Stimulated activated CD8-positive, alpha-beta memory T cell treated with anti-CD3 and anti-CD28 coated beads, Interleukin-15, amount 100 ng/mL, for 1 hour (primary cell): ENCODE measurements at regions not wholly inside any gene's neighbourhood (a gene's known extent, or its start where the extent isn't known, plus 50 kb on each side); places are given as distances from the start of the nearest gene placed in this dataset.
A peak's percentile ranks its signal among the peaks of the same experiment; 100 is the strongest.

Experiments
- DNase-seq: peaks from one replicate; pipeline ENCODE4 v3.0.0-alpha.2; 2020; ENCODE audit warnings: low read depth

DNA sequence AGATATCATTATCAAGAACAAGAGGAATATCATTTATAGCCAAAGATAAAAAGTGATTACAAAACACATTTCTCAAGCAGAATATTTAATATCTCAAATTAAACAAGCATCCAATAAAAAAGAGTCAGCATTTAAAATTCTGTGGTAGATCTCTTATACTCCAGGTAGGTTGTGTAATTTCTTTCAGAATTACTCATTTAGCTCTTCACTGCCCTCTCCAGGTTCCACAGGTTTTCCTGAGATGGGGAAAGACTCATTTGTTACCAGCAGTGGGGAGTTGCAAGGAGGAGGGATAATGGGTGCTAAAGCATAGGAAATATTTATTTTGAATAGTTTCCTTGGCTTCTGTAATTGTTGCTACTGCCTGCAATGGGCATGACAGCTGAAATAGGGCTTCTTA is 83.1 kb upstream of the RASGRP1 start:
- no peak for DNase-seq

DNA sequence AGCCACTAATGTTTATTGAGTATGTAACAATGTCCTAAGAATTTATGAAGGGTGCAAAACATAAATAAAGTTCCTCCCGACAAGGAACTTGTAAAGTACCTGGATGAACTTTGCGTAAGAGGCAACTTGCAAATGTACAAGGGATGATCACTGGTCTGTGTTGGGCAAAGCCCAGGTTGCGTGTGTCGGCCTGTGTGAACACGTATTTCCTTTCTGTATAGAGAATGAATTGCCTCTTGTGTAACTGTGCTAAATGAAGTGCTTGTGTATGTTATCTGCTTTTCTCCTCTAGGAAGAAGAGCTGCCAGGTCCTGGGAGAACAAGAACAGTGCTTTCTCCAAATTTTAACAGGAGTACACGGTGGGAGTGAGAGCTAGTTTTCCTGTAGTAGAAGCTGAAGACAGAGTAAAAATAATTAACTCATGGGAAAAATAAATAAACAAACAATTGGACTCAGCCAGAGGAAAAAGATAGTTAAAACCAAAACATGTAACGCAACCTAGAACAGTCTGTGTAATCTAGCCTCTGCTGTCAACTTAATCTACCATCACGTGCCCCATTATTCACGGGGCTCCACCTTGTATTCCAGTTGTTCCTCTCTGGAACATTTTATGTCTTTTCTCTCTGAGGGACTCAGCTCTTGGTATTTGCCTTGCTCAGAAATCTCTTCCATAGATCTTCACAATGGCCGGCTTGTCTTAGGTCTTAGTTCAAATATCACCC is 83.7 kb upstream of the RASGRP1 start:
- no peak for DNase-seq

DNA sequence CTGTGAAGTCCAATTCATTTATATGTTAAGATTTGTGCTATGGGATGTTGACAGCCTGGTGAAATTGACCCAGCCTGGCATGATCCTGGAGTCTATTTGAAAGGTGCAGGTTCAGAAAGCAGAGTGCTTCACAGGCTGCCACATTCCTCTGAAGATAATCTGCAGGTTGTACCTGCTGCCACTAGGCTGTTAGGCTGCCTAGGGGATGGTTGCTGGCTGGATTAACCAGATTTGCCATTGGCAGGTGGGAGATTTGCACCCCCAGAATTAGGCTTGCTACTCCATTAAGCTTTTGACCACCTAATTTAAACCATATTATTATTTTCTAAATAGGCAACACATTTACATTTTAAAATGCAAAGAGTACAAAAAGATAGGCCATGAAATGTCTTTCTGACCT is 85.8 kb upstream of the RASGRP1 start:
- DNase-seq = no peak

DNA sequence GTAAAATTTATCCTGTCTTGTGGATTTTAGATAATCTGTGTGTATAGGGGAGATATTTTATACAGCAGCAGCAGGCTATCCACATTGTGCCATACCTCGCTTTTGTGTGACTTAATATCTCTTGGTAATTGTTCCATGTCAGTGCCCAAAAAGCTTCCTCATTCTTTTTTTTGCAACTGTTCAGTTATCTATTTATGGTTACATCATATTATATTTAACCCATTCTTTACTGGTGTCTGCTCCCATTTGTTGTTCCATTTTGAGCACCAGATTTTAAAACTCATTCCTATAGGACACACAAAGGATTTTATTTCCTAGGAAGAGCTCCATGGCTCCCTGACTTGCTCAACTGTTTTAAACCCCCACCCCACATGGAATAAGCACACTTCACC is 86.3 kb upstream of the RASGRP1 start:
- DNase-seq = no peak

DNA sequence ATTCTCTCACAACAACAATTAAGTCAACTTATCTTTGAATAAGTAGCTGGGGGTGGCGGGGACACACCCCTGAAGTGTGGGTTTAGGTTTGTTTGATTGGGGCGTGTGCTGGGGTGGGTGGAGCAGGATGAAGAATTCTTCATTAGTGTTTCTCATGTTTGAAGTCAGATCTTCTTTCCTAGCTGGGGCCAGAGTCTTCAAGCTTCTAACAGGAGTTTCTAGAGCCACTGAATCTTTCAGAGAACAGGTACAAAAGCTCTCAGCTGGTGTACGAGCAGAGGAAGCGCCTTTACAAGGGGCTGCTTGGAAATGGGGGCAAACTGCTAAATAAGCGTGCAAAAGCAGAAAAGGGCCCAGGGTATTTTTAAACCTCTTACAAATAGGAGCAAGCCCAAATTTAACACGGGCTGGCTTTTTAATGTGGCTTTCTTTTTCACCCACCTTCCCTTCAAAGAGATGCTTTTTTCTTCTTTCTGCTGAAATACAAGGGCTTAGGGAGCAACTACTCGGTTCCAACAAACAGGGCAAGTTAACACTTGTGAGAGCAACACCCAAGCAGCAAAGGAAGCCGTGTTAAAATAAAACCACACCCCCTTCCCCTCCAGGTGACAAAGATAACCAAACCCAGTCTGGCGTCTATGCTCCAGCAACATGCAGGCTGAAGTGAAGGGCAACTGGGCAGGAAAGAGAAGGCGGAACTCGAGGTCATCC is 86.9 kb upstream of the RASGRP1 start:
- DNase-seq = peak; percentile 19

DNA sequence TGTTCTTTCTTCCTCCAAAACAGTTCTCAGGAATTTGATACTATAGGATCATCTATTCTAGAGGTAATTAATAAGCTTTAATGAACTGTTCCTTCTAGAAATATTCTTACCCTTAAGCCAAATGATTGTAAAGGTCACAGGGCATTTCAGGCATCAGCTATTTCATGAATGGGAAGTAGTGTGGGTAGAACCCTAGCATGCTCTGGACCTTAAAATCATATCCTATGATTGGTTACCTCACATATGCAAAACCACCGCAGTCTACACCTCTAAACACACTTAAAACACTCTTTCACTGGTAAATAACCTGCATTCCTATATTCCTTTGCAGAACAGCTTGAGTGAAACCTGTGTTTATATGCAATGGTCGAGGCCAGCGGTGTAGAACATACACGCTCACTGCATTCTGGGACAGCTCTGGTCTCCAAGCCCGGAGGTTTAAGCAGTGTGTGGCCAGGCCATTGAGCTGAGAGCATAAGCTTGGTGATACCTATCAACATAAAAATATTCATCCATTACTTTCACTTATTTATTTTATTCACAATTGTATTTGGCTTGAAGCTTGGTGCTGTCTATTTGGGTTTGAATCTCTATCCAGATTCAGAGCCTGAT is 87.7 kb upstream of the RASGRP1 start:
- no peak for DNase-seq

DNA sequence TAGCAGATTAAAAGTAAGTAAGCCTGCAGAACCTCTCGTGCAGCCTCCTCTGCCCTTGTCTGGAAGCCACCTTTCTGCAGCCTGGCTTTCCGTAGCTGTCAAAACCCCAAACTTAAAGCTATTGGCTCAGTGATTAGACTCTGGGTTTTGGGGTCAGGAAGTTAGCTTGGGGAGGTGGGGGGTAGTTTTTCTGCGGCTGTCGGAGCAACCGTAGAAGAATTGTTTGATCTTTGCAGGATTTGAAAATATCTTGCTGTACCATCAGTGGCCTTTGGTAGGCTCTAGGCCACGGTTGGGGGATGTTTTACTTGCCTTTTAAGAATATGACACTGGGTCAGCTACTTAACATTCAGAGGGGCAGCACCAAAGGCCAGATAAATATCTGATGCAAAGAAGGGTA is 88.4 kb upstream of the RASGRP1 start:
- peak; percentile 52 for DNase-seq

DNA sequence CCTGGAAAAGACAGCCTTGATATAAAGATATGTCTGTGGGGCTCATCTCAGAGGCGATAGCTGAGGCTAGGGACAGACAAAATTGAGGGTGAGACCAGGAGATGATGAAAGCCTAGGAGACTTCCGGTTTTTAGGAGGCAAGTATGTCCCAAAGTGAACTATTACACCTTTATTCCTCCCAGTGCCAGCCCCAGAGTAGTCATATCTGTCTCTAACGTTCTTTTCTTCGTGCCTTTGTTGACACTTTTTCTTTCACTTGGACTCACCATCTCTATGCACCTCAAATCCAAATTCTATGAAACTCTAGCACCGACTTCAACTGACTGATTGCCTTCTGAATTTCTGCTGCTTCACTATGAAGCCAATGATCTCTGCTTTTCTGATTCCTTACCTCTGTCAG is 93.8 kb upstream of the RASGRP1 start:
- DNase-seq = no peak

DNA sequence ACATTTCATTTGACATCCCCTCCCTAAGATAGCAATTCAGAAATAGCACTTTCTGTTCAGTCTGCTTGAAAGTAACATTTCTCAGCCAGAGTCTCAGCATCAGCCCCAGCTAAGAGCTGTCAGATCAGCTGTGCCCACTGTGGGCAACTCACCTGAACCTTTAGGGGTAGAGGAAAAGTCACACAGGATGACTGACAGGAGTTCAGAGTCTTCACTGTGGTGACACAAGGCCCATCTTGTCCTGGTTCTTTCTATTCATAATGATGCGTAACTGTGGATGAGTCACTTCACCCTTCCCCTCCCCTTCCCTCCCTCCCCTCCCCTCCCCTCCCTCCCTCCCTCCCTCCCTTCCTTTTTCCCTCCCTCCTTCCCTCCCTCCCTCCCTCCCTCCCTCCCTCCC is 96.1 kb upstream of the RASGRP1 start:
- no peak for DNase-seq

DNA sequence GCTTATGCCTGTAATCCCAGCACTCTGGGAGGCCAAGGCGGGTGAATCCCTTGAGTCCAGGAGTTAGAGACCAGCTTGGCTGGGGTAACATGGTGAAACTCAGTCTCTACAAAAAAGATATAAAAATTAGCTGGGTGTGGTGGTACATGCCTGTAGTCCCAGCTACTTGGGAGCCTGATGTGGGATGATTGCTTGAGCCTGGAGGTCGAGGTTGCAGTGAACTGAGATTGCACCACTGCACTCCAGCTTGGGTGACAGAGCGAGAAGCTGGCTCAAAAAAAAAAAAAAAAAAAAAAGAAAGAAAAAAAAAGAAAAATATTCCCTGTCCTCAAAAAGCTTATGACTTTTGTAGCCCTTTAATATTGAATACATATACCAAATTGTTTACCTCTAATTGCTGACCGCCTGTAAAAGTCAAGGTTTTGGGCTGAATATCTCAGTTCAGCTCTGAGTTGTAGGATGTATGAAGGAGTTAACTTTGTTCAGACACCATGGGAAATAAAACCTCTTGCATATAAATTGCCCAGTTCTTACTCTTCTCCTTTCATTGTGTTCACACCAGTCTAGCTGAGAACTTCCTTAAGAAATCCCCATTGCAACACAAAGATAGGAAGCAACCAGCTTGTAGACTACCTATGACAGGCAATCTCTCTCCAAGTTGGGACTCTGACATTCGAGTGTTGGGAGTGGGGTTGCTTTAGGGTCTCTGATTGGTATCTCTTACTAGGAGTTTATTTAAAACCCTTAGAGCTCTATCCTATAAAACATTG is 97.6 kb upstream of the RASGRP1 start:
- DNase-seq = no peak

DNA sequence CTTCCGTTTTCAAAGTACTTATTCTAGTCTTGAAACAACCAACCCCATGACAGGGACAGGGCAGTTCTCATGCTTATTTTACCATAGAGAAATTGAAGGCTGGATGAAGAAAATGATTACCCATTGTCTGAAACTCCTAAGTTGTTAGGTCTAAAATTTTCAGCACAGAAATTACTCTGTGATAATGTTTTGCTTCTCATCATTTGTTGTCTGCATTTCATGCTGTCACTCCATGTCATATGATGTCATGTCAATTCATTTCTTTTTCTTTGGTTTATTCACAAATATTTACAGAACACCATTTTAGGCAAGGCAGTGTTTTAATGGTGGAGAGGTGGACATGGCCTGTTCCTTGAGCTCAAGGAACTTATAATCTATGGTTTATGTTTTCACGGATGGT is 98.2 kb upstream of the RASGRP1 start:
- DNase-seq = no peak

DNA sequence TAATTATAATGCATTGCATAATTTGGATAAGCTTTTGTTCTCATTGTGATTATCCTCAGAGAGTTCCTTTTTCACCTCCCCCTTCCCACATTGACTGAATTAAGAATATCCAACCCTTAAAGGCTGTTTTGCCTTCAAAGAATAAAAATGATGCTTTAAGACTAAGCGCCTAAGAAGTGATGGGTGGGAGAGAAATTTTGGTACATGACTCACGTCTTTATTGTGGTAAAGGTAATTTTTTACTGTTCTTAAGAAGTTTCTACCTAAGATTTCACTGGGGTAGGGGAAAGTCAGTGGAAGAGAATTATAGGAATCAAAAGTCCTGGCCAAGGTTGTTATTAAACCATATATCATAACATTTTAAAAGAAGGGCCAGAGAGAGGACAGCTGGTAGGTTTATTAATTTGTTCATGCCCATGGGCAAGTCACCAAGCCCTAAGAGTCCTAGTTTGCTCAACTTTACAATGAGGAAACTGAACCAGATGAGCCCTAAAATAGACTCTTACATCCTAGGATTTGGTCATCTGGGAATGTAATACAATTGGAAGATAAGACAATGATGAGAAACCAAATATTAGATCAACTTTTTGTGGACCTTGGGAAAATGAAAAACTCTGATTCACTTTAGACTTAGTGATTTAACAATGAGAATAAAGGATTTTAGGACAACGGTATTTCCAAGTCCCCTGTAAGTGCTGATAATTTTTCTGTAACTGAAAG is 101.1 kb upstream of the RASGRP1 start:
- no peak for DNase-seq

DNA sequence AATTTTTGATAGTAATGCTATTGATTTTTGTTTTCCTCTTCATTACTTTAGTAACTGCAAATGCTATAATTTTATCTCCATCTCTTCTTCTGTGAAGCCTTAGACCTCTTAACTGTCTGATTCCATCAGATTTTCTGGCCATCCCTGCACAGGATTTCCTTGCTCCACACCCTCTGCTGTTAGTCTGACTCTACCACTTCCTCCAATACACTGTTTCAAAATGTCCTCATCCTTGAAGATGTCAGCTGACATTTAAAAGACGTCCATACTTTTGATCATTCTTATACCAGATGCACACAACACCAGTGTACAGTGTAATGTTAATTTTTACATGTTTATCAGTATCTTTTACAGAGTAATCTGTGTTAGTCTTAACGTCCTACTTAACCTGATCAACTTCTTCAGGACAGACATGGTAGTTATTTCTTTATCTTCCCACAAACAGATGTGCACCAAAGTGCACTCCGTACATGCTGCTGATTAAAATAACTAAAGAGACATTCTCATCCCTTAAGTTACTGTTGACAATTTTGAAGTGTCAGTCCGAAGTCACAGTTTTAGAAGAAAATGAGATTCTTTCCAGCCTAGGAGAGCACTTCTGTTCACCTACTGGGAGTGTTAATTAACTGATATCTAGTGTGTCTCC is 102.4 kb upstream of the RASGRP1 start:
- DNase-seq = no peak

DNA sequence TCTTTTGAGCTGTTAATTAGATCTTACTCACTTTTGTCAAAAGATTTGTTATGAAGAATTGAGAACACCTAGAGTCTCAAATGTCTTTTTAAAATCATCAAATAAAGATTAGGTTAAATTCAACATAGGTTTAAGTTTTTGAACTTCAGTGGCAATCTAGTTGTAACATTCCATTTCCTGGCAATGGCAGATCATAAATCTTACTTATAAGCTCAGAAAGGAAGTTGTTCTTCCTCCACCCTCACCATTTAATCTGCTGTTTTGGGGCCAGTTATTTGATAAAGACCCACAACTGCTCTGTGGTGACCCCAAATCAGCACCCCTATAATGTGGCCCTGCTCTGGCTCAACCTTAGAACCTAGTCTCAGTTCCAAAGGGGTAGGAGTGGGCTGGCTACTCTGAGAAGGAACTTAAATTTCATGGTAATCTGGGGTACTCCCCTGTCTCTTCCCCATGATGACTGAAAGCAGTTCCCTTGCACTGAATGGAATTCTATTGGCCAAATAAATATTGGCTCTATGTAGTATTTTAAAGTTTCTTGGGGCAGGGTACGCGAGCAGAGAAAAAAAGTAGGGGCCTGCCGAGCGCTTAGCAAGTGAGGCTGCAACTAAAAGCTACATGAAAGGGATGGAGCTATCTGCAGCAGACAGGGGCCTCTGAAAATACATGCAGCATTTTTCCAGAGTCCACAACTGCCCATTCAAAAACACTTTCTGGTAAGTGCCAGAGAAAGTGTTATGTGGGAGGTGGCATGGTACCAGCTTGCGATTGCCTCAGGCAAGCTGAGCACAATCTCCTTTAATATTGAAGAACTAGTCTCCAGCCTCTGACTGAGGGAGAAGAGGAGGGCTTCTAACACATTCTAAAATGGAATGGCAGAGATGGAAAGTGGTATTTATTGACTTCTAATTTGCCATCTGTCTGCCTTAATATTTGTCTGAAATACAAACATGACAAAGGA is 103.6 kb upstream of the RASGRP1 start:
- no peak for DNase-seq

DNA sequence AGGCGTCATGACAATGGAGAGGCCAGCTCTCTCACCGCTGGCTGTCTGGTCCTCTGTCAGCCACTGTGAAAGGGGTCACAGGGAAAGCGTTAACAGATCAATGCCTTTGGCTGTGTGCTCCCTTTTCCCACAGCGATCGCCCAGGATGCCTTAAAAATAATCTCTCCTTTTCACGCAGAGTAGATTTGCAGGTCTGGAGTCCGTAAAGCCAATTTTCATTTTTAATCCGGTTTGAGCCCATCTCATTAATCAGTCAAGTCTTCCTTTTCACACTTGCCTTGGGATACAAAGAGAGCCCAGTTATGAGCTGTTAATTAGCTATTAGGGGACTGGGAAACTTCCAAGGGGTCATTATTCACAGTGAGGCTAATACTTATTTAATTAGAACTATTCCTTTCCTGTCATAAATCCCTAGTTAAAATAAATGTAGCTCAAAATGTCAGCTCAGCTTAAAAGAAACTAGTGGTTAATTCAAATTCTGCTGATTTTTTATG is 104.3 kb upstream of the RASGRP1 start:
- DNase-seq = no peak

DNA sequence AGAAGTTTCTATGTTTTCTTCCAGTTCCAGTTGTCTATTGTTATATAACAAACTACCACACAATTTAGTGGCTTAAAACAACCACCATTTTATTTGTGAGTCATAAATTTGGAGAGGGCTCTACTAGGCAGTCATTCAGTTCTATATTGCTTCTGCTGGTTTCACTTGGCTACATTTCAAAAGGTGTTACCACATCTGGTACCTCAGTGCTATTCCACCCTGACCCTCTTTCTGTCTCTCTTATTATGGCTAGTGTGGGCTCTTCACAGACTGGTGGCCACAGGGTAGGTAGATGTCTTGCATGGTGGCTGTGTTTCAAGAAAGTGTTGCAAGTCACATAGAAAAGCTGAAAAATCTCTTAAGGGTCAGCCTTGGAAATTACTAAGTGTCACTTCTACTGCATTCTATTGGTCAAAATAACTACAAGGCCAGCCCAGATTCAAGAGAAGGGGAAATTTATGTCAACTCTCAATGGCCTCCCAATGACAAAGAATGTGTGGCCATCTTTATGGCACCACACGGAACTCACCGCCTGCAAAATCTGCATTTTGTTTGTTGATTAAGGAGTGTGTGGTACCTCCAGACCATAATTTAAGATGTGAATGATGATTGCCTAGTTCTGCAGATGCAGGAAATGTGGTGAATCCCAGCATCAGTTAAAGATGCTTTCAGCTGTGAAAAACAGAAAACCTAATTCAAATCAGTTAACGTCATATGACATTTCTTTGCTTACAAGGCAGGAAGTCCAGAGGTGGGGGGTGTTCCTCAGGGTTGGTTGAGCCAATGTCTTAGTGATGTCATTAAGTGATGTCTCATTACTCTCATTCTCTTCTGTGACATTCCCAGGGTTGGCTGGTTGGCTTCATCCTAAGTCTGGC is 105.8 kb upstream of the RASGRP1 start:
- DNase-seq = no peak

DNA sequence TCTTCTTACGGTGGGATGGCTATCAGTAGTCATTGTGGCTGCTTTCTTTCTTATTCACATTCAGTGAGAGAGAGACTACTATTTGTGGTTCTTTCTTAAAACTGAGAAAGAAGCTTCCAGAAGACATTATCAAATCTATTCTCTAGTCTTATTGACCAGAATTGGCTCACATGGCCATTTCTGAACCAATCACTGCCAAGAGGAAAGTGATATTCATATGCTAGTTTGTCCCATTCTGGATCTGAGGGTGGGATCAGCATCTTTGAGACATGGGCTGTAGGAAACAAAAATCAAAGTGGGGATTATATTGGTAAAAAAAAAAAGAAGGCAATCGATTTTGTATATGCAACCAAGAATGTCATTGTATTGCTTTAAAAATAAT is 106.4 kb upstream of the RASGRP1 start:
- no peak for DNase-seq

DNA sequence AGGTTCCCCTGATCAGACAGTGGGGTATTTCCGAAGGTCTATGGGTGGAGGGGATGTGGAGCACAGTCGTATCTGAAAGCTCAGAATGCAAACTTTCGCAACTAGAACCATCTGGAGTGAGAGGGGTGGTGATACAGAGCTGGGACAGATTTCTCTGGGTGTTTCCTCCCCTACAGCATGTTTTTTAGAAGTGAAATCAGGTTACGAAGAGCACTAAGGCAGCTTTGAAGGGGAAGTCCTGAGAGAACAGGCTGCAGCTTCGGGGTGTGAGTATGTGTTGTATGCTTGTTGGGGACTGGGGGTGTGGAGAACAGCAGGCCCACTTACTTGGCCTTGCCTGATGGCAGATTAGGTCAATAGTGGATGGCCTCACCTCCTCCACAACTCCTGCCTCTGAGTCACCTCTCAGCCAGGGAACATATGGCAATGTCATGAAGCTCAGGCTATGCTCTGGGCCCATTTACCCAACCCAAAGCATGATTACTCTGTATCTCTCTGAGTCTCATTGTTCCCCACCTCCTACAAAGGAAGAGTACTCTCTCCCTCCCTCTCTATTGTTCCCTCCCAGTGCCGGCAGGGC is 107.2 kb upstream of the RASGRP1 start:
- no peak for DNase-seq

DNA sequence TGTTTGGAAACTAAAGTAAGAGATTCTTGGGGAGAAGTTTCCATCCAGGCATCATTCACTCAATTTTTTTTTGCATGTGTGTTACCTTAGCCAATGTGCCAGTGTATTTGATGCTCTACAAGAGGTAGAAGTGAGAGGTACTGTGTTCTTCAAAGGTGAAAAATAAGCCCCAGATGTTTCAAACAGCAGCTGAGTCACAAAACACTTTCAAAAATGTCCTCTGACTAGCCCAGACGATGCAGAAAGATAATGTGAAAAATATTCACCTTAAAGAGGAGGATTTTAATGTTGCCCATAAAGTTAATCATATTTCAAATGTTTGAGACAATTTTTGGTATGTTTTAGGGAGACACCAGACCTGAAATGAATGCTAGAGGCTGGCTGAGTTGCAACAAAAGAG is 107.7 kb upstream of the RASGRP1 start:
- no peak for DNase-seq
